Coronary artery (tissue), 2 donors: ENCODE measurements at regions not wholly inside any gene's neighbourhood (a gene's known extent, or its start where the extent isn't known, plus 50 kb on each side); places are given as distances from the start of the nearest gene placed in this dataset.

Experiments
- DNase-seq: peaks from one replicate; pipeline ENCODE4 v3.0.0-alpha.2; 2017; ENCODE audit warnings: low spot score
- H3K27ac ChIP-seq, 2 donors: fragments of 200-600 bp; sonication (generic); one replicate each; pipeline ENCODE4 v1.5.1; 2016 to 2019
- H3K4me3 ChIP-seq: fragments of 200-600 bp; sonication (generic); 2 replicates; pipeline ENCODE4 v1.5.1; 2016; ENCODE audit warnings: mild to moderate bottlenecking, moderate library complexity
- TF ChIP-seq, protein P1 (sequence below): fragments of 200-600 bp; sonication (generic); IDR thresholded peaks from one replicate; pipeline ENCODE4 v1.5.1; 2019; ENCODE audit warnings: antibody characterized with exemption

DNA sequence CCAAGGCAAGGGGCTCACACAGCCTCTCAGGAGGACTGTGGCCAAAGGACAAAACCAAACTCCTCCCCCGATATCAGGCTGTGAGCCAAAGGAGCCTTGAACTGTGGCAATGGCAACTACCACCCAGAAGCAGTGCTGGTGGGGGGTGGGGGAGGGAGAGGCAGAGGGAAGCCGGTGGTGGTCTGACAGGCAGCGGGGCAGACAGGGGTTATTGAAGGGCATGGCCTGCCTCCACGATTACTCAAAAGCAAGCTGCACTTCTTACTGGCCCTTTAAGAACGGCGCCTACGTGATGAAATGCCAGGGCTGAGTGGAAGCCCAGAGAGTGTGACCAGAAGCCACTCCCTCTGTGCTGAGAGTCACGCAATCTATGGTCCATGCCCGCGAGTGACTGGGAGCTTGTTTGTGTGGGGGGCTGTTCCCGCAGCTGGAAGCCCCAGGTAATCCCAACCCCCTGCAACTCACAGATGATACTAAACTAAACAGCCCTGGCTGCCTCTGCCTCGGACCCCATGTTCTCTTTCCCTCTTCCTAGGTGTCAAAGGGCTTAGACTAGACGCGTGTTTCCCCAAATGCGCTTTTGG is 128.2 kb upstream of the CXCR4 start:
- TF ChIP-seq, protein P1, sequence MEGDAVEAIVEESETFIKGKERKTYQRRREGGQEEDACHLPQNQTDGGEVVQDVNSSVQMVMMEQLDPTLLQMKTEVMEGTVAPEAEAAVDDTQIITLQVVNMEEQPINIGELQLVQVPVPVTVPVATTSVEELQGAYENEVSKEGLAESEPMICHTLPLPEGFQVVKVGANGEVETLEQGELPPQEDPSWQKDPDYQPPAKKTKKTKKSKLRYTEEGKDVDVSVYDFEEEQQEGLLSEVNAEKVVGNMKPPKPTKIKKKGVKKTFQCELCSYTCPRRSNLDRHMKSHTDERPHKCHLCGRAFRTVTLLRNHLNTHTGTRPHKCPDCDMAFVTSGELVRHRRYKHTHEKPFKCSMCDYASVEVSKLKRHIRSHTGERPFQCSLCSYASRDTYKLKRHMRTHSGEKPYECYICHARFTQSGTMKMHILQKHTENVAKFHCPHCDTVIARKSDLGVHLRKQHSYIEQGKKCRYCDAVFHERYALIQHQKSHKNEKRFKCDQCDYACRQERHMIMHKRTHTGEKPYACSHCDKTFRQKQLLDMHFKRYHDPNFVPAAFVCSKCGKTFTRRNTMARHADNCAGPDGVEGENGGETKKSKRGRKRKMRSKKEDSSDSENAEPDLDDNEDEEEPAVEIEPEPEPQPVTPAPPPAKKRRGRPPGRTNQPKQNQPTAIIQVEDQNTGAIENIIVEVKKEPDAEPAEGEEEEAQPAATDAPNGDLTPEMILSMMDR, result no peak
- DNase-seq, result no peak
- Histone ChIP-seq H3K4me3 (no peak overlapping the region), H3K27ac (no peak overlapping the region)

DNA sequence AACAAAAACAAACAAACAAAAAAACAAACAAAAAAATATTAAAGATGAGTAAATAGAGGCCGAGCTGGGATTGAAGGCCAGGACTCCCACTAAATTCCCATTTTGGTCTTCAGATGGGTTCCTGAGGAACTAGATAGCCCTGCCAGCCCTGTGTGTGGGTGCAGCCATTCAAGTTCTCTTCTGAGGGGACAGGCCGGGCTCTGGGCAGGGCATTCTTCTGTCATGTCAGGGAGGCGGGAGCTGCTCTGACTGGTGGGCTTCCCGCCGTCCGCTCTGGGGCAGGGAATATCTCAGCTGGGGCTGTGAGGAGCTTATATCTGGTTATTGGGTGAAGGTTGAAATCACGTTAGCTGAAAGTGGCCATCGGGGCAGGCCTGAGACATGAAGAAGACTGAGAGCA is 127.3 kb upstream of the CXCR4 start:
- H3K4me3 ChIP-seq, result no peak overlapping the region
- TF ChIP-seq, protein P1, result no peak

DNA sequence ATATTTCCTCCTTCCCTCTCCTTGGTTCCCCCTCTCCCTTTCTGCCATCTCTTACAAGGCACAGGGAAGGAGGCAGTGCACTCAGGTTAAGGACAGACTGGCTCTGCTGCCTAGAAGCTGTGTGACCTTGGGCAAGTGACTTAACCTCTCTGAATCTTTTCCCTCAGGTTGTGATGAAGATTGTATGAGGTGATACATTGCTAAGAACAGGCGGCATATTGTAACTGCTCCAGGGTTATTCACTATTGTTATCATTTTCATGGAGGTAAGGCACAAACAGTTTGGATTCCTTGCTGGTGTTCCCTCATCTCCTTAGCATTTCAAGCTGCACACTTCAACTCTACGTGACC is 126.6 kb upstream of the CXCR4 start:
- Histone ChIP-seq H3K27ac (no peak overlapping the region), H3K4me3 (no peak overlapping the region)
- no peak for DNase-seq
- TF ChIP-seq, protein P1, result no peak

More for the DNA sequence above, 127.3 kb upstream of the CXCR4 start:
- H3K27ac ChIP-seq, result no peak overlapping the region
- DNase-seq, result no peak

DNA sequence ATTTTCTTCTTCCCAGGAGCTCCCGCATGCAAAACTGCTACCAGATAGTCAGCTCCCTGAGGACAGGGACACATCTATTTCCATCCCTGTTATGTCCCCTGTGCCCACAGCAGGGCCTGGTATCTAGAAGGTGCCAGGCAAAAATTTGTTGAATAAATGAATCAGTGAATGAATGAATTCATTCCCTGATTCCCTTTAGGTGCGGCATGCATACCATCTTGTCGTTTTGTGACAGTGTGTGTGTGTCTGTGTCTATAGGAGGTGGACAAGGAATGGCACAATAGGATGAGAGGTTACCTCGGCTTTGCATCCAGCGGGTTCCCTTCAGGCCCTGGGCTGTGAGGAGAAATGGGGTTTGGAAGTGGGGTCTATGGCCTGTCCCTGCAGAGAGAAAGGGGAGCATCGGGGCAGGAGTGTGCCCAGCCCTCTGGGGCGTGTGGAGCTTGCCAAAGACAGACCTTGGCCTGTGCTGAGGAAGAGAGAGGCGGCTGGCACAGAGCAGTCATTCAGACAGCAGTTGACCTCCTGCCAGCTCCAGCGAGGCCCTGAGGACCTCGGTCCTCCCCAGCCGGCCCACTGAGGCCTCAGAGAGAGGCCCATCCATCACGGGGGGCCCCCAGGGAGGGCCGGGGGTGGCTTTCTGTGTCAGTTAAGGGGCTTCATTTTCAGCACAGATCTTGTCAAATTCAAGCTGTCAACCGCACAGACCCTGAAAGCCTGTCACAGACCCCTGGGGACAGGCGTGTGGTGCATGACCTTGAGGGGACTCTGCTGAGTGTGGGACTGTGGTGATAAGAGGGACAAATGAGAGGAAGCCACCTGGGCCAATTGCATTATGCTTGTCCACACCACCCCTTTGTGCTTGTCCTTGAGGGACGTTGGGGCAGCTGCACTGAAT is 125.9 kb upstream of the CXCR4 start:
- TF ChIP-seq, protein P1, result no peak
- Histone ChIP-seq H3K4me3 (no peak overlapping the region), H3K27ac (no peak overlapping the region)
- no peak for DNase-seq

DNA sequence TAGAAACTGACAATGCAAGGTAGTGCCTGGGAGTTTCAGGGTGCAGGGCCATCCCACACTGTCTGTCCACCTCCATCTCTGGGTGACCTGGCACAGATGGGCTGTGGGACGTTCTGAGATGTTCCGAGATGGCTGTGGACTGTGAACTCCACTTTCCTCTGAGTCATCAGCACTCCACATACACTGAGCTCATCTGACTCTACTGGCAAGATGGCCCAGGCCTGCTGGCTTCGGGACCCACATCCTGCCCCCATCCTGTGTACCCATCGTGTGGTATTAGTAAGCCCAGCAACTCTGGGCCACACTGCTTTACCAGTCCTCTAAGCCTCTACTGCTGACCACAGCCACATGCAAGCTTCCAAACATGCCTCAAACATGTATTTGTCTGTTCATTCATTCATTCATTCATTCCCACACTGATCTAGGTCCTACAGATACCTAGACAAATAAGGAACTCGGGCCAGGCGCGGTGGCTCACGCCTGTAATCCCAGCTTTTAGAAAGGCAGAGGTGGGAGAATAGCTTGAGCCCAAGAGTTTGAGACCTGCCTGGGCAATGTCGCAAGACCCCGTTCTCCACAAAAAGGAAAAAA is 124.8 kb upstream of the CXCR4 start:
- TF ChIP-seq, protein P1, result no peak
- H3K27ac ChIP-seq, result no peak overlapping the region
- DNase-seq, result no peak
- H3K4me3 ChIP-seq, result no peak overlapping the region

DNA sequence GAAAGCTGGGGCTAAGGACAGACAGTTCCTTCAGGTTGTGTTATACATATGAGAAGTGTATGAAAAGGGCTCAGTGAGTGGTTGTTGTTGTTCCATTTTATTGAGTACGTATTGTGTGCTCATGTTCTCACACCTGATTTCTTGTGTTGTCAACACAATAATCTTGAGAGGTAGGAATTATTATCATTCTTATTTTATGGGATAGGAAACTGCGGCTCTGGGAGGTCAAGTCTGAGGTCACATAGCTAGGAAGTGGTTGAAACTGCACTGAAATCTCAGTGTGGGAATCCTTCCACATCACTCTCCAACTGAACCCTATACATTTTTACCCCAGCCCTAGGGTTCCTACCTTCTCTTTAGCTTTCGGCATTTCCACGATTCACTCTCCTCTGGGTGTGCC is 124.2 kb upstream of the CXCR4 start:
- Histone ChIP-seq H3K27ac (no peak overlapping the region), H3K4me3 (no peak overlapping the region)
- TF ChIP-seq, protein P1, result no peak
- DNase-seq, result no peak
